ENCODE measurements at regions not wholly inside any gene's neighbourhood (a gene's known extent, or its start where the extent isn't known, plus 50 kb on each side); places are given as distances from the start of the nearest gene placed in this dataset.

DNA sequence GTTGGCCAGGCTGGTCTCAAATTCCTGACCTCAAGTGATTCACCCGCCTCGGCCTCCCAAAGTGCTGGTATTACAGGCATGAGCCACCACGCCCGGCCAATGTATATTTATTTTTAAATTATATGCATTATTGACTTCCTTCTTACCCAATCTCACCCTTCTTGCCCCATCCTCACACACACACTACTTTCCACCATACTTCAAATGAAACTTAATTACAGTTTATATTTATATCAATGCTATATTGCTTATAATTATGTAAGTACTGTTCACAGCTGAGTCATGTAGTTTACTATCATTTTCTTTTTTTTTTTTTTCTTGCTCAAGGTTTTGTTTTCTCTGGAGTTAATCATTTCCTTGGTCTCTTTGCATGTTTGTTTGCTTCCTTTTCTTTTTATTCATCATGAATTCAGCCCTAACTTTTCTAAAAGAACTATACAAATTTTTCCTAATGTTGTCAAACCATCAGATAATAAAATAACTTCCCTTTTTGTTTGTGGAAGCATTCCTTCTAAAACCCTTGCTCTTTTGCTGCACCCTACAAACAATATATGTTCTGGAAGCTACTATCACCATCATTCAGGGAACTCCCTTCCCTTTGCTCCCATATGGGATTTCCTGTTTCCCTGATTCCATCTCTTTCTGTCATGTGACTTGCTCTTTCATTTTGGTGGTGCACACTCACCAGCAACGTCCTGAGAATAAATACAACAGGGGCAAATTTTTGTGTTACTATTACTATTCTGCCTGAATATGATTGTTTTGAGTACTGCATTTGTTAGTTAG, 201.7 kb upstream of the SASH1 start:
- no peak for TF ChIP-seq EGR1 (IDR thresholded peaks at IDR 0.05)
- TF ChIP-seq, protein P1, sequence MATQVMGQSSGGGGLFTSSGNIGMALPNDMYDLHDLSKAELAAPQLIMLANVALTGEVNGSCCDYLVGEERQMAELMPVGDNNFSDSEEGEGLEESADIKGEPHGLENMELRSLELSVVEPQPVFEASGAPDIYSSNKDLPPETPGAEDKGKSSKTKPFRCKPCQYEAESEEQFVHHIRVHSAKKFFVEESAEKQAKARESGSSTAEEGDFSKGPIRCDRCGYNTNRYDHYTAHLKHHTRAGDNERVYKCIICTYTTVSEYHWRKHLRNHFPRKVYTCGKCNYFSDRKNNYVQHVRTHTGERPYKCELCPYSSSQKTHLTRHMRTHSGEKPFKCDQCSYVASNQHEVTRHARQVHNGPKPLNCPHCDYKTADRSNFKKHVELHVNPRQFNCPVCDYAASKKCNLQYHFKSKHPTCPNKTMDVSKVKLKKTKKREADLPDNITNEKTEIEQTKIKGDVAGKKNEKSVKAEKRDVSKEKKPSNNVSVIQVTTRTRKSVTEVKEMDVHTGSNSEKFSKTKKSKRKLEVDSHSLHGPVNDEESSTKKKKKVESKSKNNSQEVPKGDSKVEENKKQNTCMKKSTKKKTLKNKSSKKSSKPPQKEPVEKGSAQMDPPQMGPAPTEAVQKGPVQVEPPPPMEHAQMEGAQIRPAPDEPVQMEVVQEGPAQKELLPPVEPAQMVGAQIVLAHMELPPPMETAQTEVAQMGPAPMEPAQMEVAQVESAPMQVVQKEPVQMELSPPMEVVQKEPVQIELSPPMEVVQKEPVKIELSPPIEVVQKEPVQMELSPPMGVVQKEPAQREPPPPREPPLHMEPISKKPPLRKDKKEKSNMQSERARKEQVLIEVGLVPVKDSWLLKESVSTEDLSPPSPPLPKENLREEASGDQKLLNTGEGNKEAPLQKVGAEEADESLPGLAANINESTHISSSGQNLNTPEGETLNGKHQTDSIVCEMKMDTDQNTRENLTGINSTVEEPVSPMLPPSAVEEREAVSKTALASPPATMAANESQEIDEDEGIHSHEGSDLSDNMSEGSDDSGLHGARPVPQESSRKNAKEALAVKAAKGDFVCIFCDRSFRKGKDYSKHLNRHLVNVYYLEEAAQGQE (IDR thresholded peaks at IDR 0.05; ENCODE audit: low read depth): no peak

DNA sequence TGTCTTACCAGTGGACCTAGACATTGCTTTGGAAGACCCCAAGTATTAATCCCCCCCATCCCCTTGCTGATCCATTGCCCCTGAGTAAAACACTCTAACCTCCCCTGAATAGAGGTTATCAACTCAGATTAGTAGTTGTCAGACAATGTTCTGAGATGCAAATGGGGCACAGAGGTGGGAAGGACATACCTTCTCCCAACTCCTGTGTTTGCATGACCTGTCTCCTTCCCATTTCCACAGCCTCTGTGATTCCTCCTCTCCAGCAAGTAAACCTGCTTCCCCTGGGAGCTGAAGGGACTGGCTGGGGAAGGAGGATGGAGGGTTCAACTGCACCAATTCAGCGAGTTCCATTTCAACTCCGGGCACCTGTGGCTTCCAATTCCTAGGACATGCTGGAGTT, 199.8 kb upstream of the SASH1 start:
- TF ChIP-seq, protein P2, sequence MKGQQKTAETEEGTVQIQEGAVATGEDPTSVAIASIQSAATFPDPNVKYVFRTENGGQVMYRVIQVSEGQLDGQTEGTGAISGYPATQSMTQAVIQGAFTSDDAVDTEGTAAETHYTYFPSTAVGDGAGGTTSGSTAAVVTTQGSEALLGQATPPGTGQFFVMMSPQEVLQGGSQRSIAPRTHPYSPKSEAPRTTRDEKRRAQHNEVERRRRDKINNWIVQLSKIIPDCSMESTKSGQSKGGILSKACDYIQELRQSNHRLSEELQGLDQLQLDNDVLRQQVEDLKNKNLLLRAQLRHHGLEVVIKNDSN (IDR thresholded peaks at IDR 0.05): no peak
- no peak for TF ChIP-seq ZBTB7A (IDR thresholded peaks at IDR 0.05; ENCODE audit: low read depth)
- TF ChIP-seq FOXM1 (IDR thresholded peaks at IDR 0.05; ENCODE audit: borderline replicate concordance, low read depth): no peak
- TF ChIP-seq EP300 (IDR thresholded peaks at IDR 0.05; ENCODE audit: borderline replicate concordance): no peak
- TF ChIP-seq NFIC (IDR thresholded peaks at IDR 0.05): no peak
- no peak for TF ChIP-seq RAD21 (IDR thresholded peaks at IDR 0.05; ENCODE audit: low read depth)
- TF ChIP-seq CREB1 (IDR thresholded peaks at IDR 0.05; ENCODE audit: low read depth): no peak
- TF ChIP-seq TAF1 (IDR thresholded peaks at IDR 0.05; ENCODE audit: low read depth): no peak
- no peak for TF ChIP-seq CEBPB (IDR thresholded peaks at IDR 0.05)
- TF ChIP-seq TCF12 (IDR thresholded peaks at IDR 0.05; ENCODE audit: low read depth): no peak
- no peak for TF ChIP-seq TEAD4 (IDR thresholded peaks at IDR 0.05)
- TF ChIP-seq, protein P1 (IDR thresholded peaks at IDR 0.05; ENCODE audit: low read depth): no peak
- TF ChIP-seq YY1 (IDR thresholded peaks at IDR 0.05; ENCODE audit: low read depth): no peak
- no peak for TF ChIP-seq EGR1 (IDR thresholded peaks at IDR 0.05)
- TF ChIP-seq, protein P3, sequence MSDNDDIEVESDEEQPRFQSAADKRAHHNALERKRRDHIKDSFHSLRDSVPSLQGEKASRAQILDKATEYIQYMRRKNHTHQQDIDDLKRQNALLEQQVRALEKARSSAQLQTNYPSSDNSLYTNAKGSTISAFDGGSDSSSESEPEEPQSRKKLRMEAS (IDR thresholded peaks at IDR 0.05): no peak

DNA sequence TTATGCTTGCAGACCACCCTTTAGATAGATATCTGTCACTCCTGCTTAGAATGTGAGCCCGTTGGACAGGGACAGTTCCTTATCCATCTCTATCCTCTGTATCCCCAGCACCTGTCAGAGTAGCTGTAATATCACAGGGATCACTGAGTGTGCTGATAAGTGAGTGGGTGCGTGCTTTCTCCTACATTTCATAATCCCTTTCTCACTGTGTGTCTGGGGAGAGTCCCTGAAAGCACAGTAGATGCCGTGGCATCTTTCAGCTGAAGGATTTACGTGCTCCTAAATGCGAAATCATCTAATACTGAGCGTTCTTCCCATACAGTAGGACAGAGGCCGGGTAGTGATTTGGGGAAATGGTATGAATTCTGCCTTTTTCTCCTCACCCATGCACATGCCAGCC, 198.9 kb upstream of the SASH1 start:
- TF ChIP-seq NFIC (IDR thresholded peaks at IDR 0.05) (no peak), TEAD4 (IDR thresholded peaks at IDR 0.05) (no peak), EP300 (IDR thresholded peaks at IDR 0.05; ENCODE audit: borderline replicate concordance) (no peak), CEBPB (IDR thresholded peaks at IDR 0.05) (no peak), EGR1 (IDR thresholded peaks at IDR 0.05) (no peak), ZBTB7A (IDR thresholded peaks at IDR 0.05; ENCODE audit: low read depth) (no peak), TAF1 (IDR thresholded peaks at IDR 0.05; ENCODE audit: low read depth) (no peak), YY1 (IDR thresholded peaks at IDR 0.05; ENCODE audit: low read depth) (no peak), RAD21 (IDR thresholded peaks at IDR 0.05; ENCODE audit: low read depth) (no peak), FOXM1 (IDR thresholded peaks at IDR 0.05; ENCODE audit: borderline replicate concordance, low read depth) (no peak), CREB1 (IDR thresholded peaks at IDR 0.05; ENCODE audit: low read depth) (no peak), TCF12 (IDR thresholded peaks at IDR 0.05; ENCODE audit: low read depth) (no peak)
- TF ChIP-seq, protein P3 (IDR thresholded peaks at IDR 0.05): no peak
- TF ChIP-seq, protein P2 (IDR thresholded peaks at IDR 0.05): no peak
- TF ChIP-seq, protein P1 (IDR thresholded peaks at IDR 0.05; ENCODE audit: low read depth): no peak

DNA sequence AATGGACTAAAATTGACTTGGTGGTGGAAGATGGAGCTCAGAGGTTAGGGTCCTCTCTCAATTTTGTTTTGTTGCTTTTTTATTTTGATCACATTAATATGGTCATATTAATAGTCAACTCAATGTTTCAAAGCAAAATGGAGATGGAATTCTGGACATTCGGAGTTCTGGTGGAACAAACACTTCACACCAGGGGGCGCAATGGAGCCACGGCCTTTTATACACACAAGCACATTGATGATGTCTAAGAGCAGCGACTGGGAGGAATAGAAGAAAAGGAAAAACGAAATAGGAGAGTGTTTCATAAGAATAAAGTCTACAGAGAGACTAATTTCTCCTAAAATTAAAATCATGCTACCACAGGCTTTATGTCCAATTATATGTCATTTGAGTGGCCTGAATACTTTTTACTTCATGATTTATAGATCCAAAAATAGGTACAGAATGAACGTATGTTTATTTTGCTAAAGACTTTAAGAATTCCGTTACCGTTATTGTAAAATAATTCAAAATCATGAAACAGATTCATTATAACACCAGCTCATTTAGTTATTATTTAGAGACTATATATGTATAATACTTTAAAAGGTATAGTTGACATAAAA, 197.6 kb upstream of the SASH1 start:
- TF ChIP-seq, protein P3 (IDR thresholded peaks at IDR 0.05): no peak
- peak; percentile 78 for TF ChIP-seq RAD21 (IDR thresholded peaks at IDR 0.05; ENCODE audit: low read depth)
- TF ChIP-seq YY1 (IDR thresholded peaks at IDR 0.05; ENCODE audit: low read depth): peak; percentile 24; the same call in 1 of the 2 replicates
- TF ChIP-seq, protein P2 (IDR thresholded peaks at IDR 0.05): no peak

Measured in Ishikawa (cell line).